OCI-LY7 (cell line): ENCODE measurements at regions not wholly inside any gene's neighbourhood (a gene's known extent, or its start where the extent isn't known, plus 50 kb on each side); places are given as distances from the start of the nearest gene placed in this dataset.

Experiments
- EZH2phosphoT487 ChIP-seq: fragments of 200-600 bp; sonication (generic); IDR thresholded peaks from 2 replicates; pipeline ENCODE4 v1.6.1; 2018; ENCODE audit warnings: low read depth, borderline replicate concordance, mild to moderate bottlenecking, mixed run types, antibody characterized with exemption, low read length, moderate library complexity, mixed read lengths
- TF ChIP-seq, protein P1 (sequence below): fragments of 200-600 bp; sonication (generic); conservative IDR thresholded peaks from 2 replicates; pipeline ENCODE4 v1.5.1; 2014; ENCODE audit warnings: mild to moderate bottlenecking, antibody characterized with exemption, low read length, moderate library complexity, mixed read lengths

DNA sequence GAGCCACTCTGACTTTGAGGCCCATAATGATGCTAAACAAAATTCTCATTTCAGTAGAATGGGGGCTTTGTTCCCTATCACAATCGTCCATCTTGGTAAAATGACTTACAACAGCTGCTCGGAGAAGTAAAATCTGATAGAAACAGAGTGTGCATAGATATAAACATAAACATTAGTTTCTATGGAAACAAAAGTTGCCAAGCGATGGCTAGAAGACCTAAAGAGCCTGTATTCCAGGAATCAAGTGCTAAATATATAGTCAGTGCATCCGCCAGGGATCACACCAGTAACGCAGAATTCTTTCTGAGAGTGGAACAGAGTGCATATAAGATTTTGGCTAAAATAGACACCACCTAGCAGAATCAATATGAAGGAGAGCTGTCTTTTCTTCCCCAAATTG lies 91.2 kb upstream of the KAZN start:
- TF ChIP-seq, protein P1, sequence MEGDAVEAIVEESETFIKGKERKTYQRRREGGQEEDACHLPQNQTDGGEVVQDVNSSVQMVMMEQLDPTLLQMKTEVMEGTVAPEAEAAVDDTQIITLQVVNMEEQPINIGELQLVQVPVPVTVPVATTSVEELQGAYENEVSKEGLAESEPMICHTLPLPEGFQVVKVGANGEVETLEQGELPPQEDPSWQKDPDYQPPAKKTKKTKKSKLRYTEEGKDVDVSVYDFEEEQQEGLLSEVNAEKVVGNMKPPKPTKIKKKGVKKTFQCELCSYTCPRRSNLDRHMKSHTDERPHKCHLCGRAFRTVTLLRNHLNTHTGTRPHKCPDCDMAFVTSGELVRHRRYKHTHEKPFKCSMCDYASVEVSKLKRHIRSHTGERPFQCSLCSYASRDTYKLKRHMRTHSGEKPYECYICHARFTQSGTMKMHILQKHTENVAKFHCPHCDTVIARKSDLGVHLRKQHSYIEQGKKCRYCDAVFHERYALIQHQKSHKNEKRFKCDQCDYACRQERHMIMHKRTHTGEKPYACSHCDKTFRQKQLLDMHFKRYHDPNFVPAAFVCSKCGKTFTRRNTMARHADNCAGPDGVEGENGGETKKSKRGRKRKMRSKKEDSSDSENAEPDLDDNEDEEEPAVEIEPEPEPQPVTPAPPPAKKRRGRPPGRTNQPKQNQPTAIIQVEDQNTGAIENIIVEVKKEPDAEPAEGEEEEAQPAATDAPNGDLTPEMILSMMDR: no peak
- no peak for TF ChIP-seq EZH2phosphoT487
